Hepatocyte (in vitro differentiated cells): ENCODE measurements at regions not wholly inside any gene's neighbourhood (a gene's known extent, or its start where the extent isn't known, plus 50 kb on each side); places are given as distances from the start of the nearest gene placed in this dataset.

ENCODE experiments used
- EZH2 ChIP-seq: fragments of 200-600 bp; sonication (generic); IDR thresholded peaks from 2 replicates; pipeline ENCODE4 v1.6.1; 2016; ENCODE audit warnings: antibody characterized with exemption, mild to moderate bottlenecking, borderline replicate concordance
- TF ChIP-seq, protein P1 (sequence below): fragments of 200-600 bp; sonication (generic); IDR thresholded peaks from 2 replicates; pipeline ENCODE4 v1.5.1; 2016; ENCODE audit warnings: antibody characterized with exemption, mild to moderate bottlenecking; ENCODE audit not compliant: poor library complexity

DNA sequence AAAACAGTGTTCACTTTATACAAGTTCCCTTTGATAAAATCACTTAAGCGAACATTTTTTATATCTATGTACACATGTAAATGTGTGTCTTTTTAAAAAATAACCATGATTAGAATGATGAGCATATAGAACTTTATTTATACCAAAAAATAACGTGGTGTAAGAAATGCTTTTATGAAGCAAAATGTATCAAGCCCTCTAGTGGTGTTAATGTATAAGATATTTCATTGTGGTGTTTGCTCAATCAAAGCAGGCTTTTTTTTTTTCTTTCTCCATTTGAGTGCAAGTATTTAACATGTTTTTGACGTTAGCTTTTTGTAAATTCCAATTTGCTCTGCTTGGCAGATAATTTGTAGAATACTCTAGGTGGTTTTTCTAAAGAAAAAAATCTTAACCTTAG is 2092.4 kb upstream of the TENM3 start:
- TF ChIP-seq, protein P1, sequence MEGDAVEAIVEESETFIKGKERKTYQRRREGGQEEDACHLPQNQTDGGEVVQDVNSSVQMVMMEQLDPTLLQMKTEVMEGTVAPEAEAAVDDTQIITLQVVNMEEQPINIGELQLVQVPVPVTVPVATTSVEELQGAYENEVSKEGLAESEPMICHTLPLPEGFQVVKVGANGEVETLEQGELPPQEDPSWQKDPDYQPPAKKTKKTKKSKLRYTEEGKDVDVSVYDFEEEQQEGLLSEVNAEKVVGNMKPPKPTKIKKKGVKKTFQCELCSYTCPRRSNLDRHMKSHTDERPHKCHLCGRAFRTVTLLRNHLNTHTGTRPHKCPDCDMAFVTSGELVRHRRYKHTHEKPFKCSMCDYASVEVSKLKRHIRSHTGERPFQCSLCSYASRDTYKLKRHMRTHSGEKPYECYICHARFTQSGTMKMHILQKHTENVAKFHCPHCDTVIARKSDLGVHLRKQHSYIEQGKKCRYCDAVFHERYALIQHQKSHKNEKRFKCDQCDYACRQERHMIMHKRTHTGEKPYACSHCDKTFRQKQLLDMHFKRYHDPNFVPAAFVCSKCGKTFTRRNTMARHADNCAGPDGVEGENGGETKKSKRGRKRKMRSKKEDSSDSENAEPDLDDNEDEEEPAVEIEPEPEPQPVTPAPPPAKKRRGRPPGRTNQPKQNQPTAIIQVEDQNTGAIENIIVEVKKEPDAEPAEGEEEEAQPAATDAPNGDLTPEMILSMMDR = peak; percentile 53
- TF ChIP-seq EZH2 = no peak
